ENCODE measurements at regions not wholly inside any gene's neighbourhood (a gene's known extent, or its start where the extent isn't known, plus 50 kb on each side); places are given as distances from the start of the nearest gene placed in this dataset.

DNA sequence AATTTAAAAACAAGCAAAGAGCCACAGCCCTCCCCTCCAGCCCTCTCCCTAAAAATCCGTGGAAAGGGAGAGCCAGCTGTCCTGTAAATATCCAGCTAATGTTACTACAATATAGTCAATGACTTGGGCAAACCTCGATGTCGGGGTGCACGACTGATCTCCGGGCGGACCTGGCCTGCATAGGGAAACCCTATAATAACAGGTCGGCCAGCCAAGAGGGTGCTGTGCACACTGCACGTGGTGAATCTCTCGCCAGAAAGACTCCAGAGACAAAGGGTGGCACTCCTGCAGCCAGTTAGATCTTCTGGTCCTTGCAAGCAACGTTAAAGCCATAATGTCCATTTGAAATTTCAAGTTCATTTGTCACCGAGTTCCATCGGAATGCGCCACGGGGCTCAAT lies 1092.8 kb downstream of the ADGRL3 start:
- H3K27ac ChIP-seq (ENCODE audit: low read depth, low read length): no peak overlapping the region
- H3K27me3 ChIP-seq (ENCODE audit: insufficient read depth, low read length): no peaks in the 10 kb centered on the region
- H3K4me1 ChIP-seq (ENCODE audit: control insufficient read depth, insufficient read depth, low read length, unreplicated experiment): no peaks in the 10 kb centered on the region
- no peaks in the 10 kb centered on the region for H3K79me2 ChIP-seq (ENCODE audit: control insufficient read depth, insufficient read depth, low read length, unreplicated experiment)
- no peaks in the 10 kb centered on the region for H3K36me3 ChIP-seq (ENCODE audit: insufficient read depth, low read length)
- no peak overlapping the region for H2AFZ ChIP-seq (ENCODE audit: low read length, unreplicated experiment)
- no peak overlapping the region for H3K4me3 ChIP-seq (ENCODE audit: low read depth, low read length)

DNA sequence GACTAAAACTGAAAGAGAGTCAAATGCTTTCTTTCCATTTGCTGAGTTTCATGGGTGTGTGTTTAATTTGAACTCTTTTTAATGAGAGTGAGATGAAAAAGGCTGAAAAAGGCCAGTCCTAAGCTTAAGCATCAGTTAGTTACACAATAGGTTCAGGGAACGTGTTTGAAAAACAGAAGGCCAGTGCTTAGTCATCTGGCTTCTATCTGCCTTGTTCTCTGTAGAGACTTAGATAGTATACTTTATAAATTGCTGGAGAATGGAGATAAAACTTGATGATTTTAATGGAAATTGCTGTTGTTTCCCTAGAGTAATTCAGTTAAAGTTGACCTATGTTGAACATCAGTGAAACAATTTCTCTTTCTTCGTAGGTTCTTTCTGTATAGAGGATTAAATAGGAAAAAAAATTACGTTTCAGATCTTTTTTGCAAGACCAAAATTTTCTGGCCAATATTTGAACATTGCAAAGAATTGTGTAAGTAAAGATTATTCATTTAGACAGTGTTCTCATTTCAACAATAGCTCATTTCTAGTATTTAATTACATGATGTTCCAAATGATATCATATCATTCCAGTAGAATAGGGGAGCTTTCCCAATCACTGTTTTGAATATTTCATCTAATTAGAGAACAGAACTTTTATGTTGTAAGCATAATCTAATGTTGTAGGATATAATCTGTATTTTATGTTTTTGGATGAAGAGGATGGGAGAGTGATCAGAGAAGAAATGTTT lies 1088.8 kb downstream of the ADGRL3 start:
- no peak overlapping the region for H3K4me3 ChIP-seq (ENCODE audit: low read depth, low read length)
- H3K27me3 ChIP-seq (ENCODE audit: insufficient read depth, low read length): no peaks in the 10 kb centered on the region
- H3K36me3 ChIP-seq (ENCODE audit: insufficient read depth, low read length): no peaks in the 10 kb centered on the region
- no peaks in the 10 kb centered on the region for H3K4me1 ChIP-seq (ENCODE audit: control insufficient read depth, insufficient read depth, low read length, unreplicated experiment)
- no peaks in the 10 kb centered on the region for H3K79me2 ChIP-seq (ENCODE audit: control insufficient read depth, insufficient read depth, low read length, unreplicated experiment)
- no peak overlapping the region for H3K27ac ChIP-seq (ENCODE audit: low read depth, low read length)
- H2AFZ ChIP-seq (ENCODE audit: low read length, unreplicated experiment): no peak overlapping the region

DNA sequence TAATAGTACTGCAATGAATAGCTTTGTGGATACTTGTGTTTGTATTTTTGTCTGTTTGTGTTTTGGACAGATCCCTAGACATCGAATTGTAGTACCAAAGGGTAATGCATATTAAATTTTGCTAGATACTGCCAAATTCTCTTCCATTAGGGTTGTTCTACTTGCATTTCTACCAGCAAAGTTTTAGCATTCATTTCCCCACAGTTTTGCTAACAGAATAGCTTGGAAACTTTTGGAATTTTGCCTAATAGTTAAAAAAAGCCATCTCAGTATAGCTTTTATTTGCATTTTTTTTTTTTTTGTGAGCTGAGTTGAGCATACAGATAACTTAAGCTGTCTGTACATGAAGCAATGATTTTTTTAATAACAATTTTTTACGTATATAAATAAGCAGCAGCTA lies 1084.9 kb downstream of the ADGRL3 start:
- Histone ChIP-seq H3K4me1 (ENCODE audit: control insufficient read depth, insufficient read depth, low read length, unreplicated experiment) (no peaks in the 10 kb centered on the region), H3K4me3 (ENCODE audit: low read depth, low read length) (no peak overlapping the region), H2AFZ (ENCODE audit: low read length, unreplicated experiment) (no peak overlapping the region), H3K27me3 (ENCODE audit: insufficient read depth, low read length) (no peaks in the 10 kb centered on the region), H3K79me2 (ENCODE audit: control insufficient read depth, insufficient read depth, low read length, unreplicated experiment) (no peaks in the 10 kb centered on the region), H3K36me3 (ENCODE audit: insufficient read depth, low read length) (no peaks in the 10 kb centered on the region), H3K27ac (ENCODE audit: low read depth, low read length) (no peak overlapping the region)

DNA sequence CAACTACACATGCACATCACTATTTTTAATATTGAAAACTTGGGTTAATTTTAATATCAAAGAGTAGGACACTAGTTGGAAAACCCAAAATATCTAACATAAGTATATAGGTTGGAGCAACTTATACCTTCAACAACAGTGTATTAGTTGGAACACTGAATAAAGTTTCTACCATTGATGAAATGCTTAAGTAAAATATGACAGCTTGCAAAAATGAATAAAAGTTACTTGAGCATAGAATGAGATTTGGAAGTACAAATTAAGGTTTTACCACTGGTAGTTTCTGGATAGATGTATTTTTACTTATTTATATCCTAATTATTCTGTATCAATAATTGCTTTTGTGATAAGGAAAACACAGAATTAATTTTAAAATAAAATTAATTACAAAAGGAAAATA lies 1079.6 kb downstream of the ADGRL3 start:
- H3K27me3 ChIP-seq (ENCODE audit: insufficient read depth, low read length): no peaks in the 10 kb centered on the region
- no peak overlapping the region for H3K27ac ChIP-seq (ENCODE audit: low read depth, low read length)
- no peaks in the 10 kb centered on the region for H3K36me3 ChIP-seq (ENCODE audit: insufficient read depth, low read length)
- H3K4me1 ChIP-seq (ENCODE audit: control insufficient read depth, insufficient read depth, low read length, unreplicated experiment): no peaks in the 10 kb centered on the region
- H2AFZ ChIP-seq (ENCODE audit: low read length, unreplicated experiment): no peak overlapping the region
- no peak overlapping the region for H3K4me3 ChIP-seq (ENCODE audit: low read depth, low read length)
- H3K79me2 ChIP-seq (ENCODE audit: control insufficient read depth, insufficient read depth, low read length, unreplicated experiment): no peaks in the 10 kb centered on the region

DNA sequence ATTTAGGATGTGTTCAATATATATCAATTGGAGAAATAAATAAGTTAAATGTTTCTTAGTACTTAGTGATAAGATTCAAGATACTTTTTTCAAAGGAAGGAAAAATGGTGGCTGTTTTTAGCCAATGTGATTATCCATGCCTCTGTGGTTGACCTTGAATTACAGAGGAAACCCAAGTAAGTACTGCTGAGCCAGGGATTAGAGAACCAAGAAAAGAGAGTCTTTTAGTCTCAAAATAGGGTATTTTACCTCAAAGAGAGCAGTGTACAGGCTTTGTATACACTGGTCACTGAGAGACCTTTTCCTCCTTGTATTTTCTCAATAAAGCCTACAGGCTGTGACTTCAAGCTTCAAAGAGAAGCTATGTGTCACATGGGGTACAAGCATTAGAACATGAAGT lies 1075.3 kb downstream of the ADGRL3 start:
- Histone ChIP-seq H3K36me3 (ENCODE audit: insufficient read depth, low read length) (no peaks in the 10 kb centered on the region), H3K4me1 (ENCODE audit: control insufficient read depth, insufficient read depth, low read length, unreplicated experiment) (no peaks in the 10 kb centered on the region), H2AFZ (ENCODE audit: low read length, unreplicated experiment) (no peak overlapping the region), H3K4me3 (ENCODE audit: low read depth, low read length) (no peak overlapping the region), H3K27ac (ENCODE audit: low read depth, low read length) (no peak overlapping the region), H3K79me2 (ENCODE audit: control insufficient read depth, insufficient read depth, low read length, unreplicated experiment) (no peaks in the 10 kb centered on the region), H3K27me3 (ENCODE audit: insufficient read depth, low read length) (no peaks in the 10 kb centered on the region)

DNA sequence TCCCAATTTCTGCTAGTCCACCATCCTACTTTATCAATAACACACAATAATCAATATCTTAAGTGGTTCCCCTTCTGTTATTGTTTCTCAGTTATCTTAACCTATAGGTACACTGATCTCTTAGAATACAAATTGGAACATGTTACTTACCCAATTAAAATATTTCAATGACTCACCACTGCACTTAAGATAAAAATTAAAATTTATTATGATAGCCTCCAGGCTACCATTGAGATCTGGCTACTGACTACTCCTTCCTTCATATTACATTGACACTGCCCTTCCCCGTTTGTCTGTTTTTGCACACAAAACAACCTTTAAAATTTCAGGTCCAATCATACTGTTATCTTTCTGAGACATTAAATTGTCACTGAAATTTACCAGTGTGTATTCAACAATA lies 1074.7 kb downstream of the ADGRL3 start:
- no peaks in the 10 kb centered on the region for H3K79me2 ChIP-seq (ENCODE audit: control insufficient read depth, insufficient read depth, low read length, unreplicated experiment)
- H3K27ac ChIP-seq (ENCODE audit: low read depth, low read length): no peak overlapping the region
- H2AFZ ChIP-seq (ENCODE audit: low read length, unreplicated experiment): no peak overlapping the region
- no peaks in the 10 kb centered on the region for H3K27me3 ChIP-seq (ENCODE audit: insufficient read depth, low read length)
- H3K4me3 ChIP-seq (ENCODE audit: low read depth, low read length): no peak overlapping the region
- H3K4me1 ChIP-seq (ENCODE audit: control insufficient read depth, insufficient read depth, low read length, unreplicated experiment): no peaks in the 10 kb centered on the region
- no peaks in the 10 kb centered on the region for H3K36me3 ChIP-seq (ENCODE audit: insufficient read depth, low read length)

DNA sequence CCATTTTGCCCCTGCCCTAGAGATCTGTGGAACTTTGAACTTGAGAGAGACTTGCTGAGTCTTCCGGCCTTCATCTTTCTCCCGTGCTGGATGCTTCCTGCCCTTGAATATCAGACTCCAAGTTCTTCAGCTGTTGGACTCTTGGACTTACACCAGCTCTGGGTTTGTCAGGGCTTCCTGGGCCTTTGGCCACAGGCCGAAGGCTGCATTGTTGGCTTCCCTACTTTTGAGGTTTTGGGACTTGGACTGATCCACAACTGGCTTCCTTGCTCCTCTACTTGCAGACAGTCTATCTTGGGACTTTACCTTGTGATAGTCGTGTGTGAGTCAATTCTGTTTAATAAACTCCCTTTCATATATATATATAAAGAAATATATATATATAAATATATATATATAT lies 1071.0 kb downstream of the ADGRL3 start:
- Histone ChIP-seq H3K27ac (ENCODE audit: low read depth, low read length) (no peak overlapping the region), H3K4me1 (ENCODE audit: control insufficient read depth, insufficient read depth, low read length, unreplicated experiment) (no peaks in the 10 kb centered on the region), H3K36me3 (ENCODE audit: insufficient read depth, low read length) (no peaks in the 10 kb centered on the region), H3K79me2 (ENCODE audit: control insufficient read depth, insufficient read depth, low read length, unreplicated experiment) (no peaks in the 10 kb centered on the region), H3K27me3 (ENCODE audit: insufficient read depth, low read length) (no peaks in the 10 kb centered on the region), H3K4me3 (ENCODE audit: low read depth, low read length) (no peak overlapping the region), H2AFZ (ENCODE audit: low read length, unreplicated experiment) (no peak overlapping the region)

DNA sequence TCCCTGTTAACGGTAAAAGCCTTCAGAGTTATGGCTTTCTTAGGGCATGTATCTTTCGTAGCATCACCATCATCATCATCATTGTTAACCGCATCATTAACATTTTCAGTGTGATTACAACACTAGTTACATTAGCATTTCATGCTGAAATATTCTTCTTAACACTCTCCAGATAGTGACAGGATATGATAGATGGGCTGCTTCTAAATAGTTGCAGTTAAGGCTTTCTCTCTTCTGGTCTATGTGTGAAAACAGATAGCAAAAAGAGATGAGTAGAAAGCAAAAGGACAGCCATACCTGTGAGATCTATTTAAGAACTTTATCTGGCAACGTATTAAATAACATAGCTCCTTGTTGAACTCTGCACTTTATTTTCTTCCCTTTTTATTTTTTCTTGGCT lies 1069.8 kb downstream of the ADGRL3 start:
- H3K4me3 ChIP-seq (ENCODE audit: low read depth, low read length): no peak overlapping the region
- no peaks in the 10 kb centered on the region for H3K36me3 ChIP-seq (ENCODE audit: insufficient read depth, low read length)
- no peak overlapping the region for H2AFZ ChIP-seq (ENCODE audit: low read length, unreplicated experiment)
- no peak overlapping the region for H3K27ac ChIP-seq (ENCODE audit: low read depth, low read length)
- no peaks in the 10 kb centered on the region for H3K79me2 ChIP-seq (ENCODE audit: control insufficient read depth, insufficient read depth, low read length, unreplicated experiment)
- no peaks in the 10 kb centered on the region for H3K27me3 ChIP-seq (ENCODE audit: insufficient read depth, low read length)
- H3K4me1 ChIP-seq (ENCODE audit: control insufficient read depth, insufficient read depth, low read length, unreplicated experiment): no peaks in the 10 kb centered on the region

DNA sequence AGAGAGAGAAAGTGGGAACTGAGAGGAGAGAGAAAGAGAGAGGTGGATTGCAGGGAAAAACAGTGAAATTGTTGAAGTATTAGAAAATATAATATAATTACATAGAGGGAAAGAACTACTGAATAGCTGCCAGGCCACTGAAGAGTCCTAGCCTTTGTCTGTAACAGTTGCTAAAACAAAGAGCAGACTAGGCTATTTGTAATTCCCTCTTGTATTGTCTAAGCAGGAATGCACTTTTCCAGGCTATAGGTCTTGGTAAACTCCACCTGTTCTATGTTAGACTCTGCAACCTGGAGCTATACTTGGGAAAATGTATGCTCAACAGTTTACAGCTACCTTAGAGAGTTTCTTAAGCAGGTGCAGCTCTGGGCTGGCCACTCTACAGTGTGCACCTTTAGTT lies 1063.3 kb downstream of the ADGRL3 start:
- H3K79me2 ChIP-seq (ENCODE audit: control insufficient read depth, insufficient read depth, low read length, unreplicated experiment): no peaks in the 10 kb centered on the region
- H2AFZ ChIP-seq (ENCODE audit: low read length, unreplicated experiment): no peak overlapping the region
- no peaks in the 10 kb centered on the region for H3K4me1 ChIP-seq (ENCODE audit: control insufficient read depth, insufficient read depth, low read length, unreplicated experiment)
- no peaks in the 10 kb centered on the region for H3K36me3 ChIP-seq (ENCODE audit: insufficient read depth, low read length)
- no peak overlapping the region for H3K4me3 ChIP-seq (ENCODE audit: low read depth, low read length)
- no peaks in the 10 kb centered on the region for H3K27me3 ChIP-seq (ENCODE audit: insufficient read depth, low read length)
- no peak overlapping the region for H3K27ac ChIP-seq (ENCODE audit: low read depth, low read length)

DNA sequence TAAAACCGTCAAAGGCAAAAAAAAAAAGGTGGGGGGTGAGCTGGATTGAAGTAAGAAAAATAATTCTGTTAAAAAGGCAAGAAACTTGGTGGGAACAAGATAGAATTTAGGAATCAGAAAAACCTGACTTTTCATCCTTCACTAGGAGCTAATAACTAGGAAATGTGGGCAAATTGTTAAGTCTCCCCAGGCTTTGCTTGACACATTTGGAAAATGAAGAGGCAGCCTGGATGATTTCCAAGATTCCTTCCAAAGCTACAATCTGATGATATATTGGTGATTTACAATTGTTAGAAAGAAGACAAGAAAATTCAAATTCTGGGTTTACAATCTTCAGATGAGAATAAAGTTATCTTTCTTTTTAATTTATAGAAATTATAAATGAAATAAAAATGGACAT lies 1062.5 kb downstream of the ADGRL3 start:
- no peaks in the 10 kb centered on the region for H3K36me3 ChIP-seq (ENCODE audit: insufficient read depth, low read length)
- H3K27me3 ChIP-seq (ENCODE audit: insufficient read depth, low read length): no peaks in the 10 kb centered on the region
- no peak overlapping the region for H2AFZ ChIP-seq (ENCODE audit: low read length, unreplicated experiment)
- no peaks in the 10 kb centered on the region for H3K4me1 ChIP-seq (ENCODE audit: control insufficient read depth, insufficient read depth, low read length, unreplicated experiment)
- H3K27ac ChIP-seq (ENCODE audit: low read depth, low read length): no peak overlapping the region
- H3K79me2 ChIP-seq (ENCODE audit: control insufficient read depth, insufficient read depth, low read length, unreplicated experiment): no peaks in the 10 kb centered on the region
- H3K4me3 ChIP-seq (ENCODE audit: low read depth, low read length): no peak overlapping the region

DNA sequence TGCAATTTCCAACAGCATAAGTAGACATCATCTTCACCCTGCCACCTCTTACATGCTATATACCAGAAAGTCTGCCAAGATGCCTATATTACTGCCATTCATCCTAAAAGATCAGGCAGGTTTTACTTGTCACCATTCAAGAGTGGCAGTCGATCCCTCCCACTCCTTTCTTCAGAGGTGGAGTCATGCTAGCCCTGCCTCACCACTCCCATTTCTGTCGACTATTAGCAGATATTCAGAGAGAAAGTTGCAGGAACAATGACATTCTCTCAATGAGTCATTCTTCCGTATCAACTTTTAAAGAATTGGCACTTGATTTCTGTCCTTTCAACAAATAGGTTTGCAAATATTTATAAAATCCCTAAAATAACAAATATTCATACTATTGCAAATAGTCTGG lies 1060.1 kb downstream of the ADGRL3 start:
- Histone ChIP-seq H3K79me2 (ENCODE audit: control insufficient read depth, insufficient read depth, low read length, unreplicated experiment) (no peaks in the 10 kb centered on the region), H3K4me3 (ENCODE audit: low read depth, low read length) (no peak overlapping the region), H3K36me3 (ENCODE audit: insufficient read depth, low read length) (no peaks in the 10 kb centered on the region), H3K4me1 (ENCODE audit: control insufficient read depth, insufficient read depth, low read length, unreplicated experiment) (no peaks in the 10 kb centered on the region), H3K27ac (ENCODE audit: low read depth, low read length) (no peak overlapping the region), H2AFZ (ENCODE audit: low read length, unreplicated experiment) (no peak overlapping the region), H3K27me3 (ENCODE audit: insufficient read depth, low read length) (no peaks in the 10 kb centered on the region)

Measured in ACC112 (cell line).